ENCODE measurements at regions not wholly inside any gene's neighbourhood (a gene's known extent, or its start where the extent isn't known, plus 50 kb on each side); places are given as distances from the start of the nearest gene placed in this dataset.

GRCh38 chr1:116857092-116857491, 52.6 kb upstream of the PTGFRN start:
- Histone ChIP-seq H3K4me1 (peaks cover 32% of the 10 kb centered on the region), H3K36me3 (no peaks in the 10 kb centered on the region), H3K9me3 (no peaks in the 10 kb centered on the region), H3K27ac (no peak overlapping the region), H3K27me3 (no peaks in the 10 kb centered on the region), H3K4me3 (no peak overlapping the region)
- DNase-seq (ENCODE audit: low spot score in 2 of 2): no peak
- no peak for TF ChIP-seq POLR2A (IDR thresholded peaks at IDR 0.05)
- no peak for TF ChIP-seq EP300 (IDR thresholded peaks at IDR 0.05)
- no peak for TF ChIP-seq CTCF (IDR thresholded peaks at IDR 0.05)
- TF ChIP-seq POLR2AphosphoS5 (IDR thresholded peaks at IDR 0.05): no peak
- WGBS: 90% methylated on average over 3 of the region's 3 CpGs
